SK-N-SH treated with all-trans-retinoic acid at 6 μM for 48 hours (cell line): ENCODE measurements at regions not wholly inside any gene's neighbourhood (a gene's known extent, or its start where the extent isn't known, plus 50 kb on each side); places are given as distances from the start of the nearest gene placed in this dataset.
A peak's percentile ranks its signal among the peaks of the same experiment; 100 is the strongest.

Experiments
- ATAC-seq: fragments of 200-7000 bp; cut with Tn5 transposase; 3 replicates; pipeline ENCODE4 v1.9.1; 2020; ENCODE audit warnings: mild to moderate bottlenecking, moderate library complexity
- BACH2 ChIP-seq: fragments of 250-450 bp; sonication (Bioruptor Pico); IDR thresholded peaks from 2 replicates; pipeline ENCODE4 v1.9.0; 2021; ENCODE audit warnings: mild to moderate bottlenecking, borderline replicate concordance
- CSDC2 ChIP-seq: fragments of 250-450 bp; sonication (Bioruptor Pico); IDR thresholded peaks from 2 replicates; pipeline ENCODE4 v1.5.0; 2020; ENCODE audit warnings: mild to moderate bottlenecking, moderate library complexity
- CSRNP3 ChIP-seq: fragments of 250-450 bp; sonication (Bioruptor Pico); IDR thresholded peaks from 2 replicates; pipeline ENCODE4 v1.5.1; 2021; ENCODE audit warnings: mild to moderate bottlenecking, moderate library complexity
- GLIS3 ChIP-seq: fragments of 250-450 bp; sonication (Bioruptor Pico); IDR thresholded peaks from 2 replicates; pipeline ENCODE4 v1.5.0; 2020; ENCODE audit warnings: mild to moderate bottlenecking, moderate library complexity
- ISL1 ChIP-seq: fragments of 250-450 bp; sonication (Bioruptor Pico); IDR thresholded peaks from 2 replicates; pipeline ENCODE4 v2.1.2; 2022; ENCODE audit warnings: mild to moderate bottlenecking, moderate library complexity
- OSR1 ChIP-seq: fragments of 250-450 bp; sonication (Bioruptor Pico); IDR thresholded peaks from 2 replicates; pipeline ENCODE4 v1.8.0; 2022; ENCODE audit warnings: moderate library complexity, mild to moderate bottlenecking, inconsistent platforms
- PATZ1 ChIP-seq: fragments of 250-450 bp; sonication (Bioruptor Pico); IDR thresholded peaks from 2 replicates; pipeline ENCODE4 v1.8.0; 2020; ENCODE audit warnings: mild to moderate bottlenecking, moderate library complexity, borderline replicate concordance
- POU6F1 ChIP-seq: fragments of 250-450 bp; sonication (Bioruptor Pico); IDR thresholded peaks from 2 replicates; pipeline ENCODE4 v1.8.0; 2021; ENCODE audit warnings: low read depth, mild to moderate bottlenecking, moderate library complexity, borderline replicate concordance
- PPARA ChIP-seq: fragments of 250-450 bp; sonication (Bioruptor Pico); IDR thresholded peaks from 2 replicates; pipeline ENCODE4 v1.5.0; 2020; ENCODE audit warnings: mild to moderate bottlenecking, borderline replicate concordance
- RARB ChIP-seq: fragments of 250-450 bp; sonication (Bioruptor Pico); IDR thresholded peaks from 2 replicates; pipeline ENCODE4 v1.8.0; 2021; ENCODE audit warnings: mild to moderate bottlenecking, moderate library complexity
- SNAI2 ChIP-seq: fragments of 250-450 bp; sonication (Bioruptor Pico); IDR thresholded peaks from 2 replicates; pipeline ENCODE4 v1.5.0; 2020; ENCODE audit warnings: mild to moderate bottlenecking, moderate library complexity
- TCF4 ChIP-seq: fragments of 250-450 bp; sonication (Bioruptor Pico); IDR thresholded peaks from 2 replicates; pipeline ENCODE4 v1.8.0; 2021; ENCODE audit warnings: mild to moderate bottlenecking, moderate library complexity, borderline replicate concordance
- TOX ChIP-seq: fragments of 250-450 bp; sonication (Bioruptor Pico); IDR thresholded peaks from 2 replicates; pipeline ENCODE4 v1.8.0; 2021; ENCODE audit warnings: mild to moderate bottlenecking, moderate library complexity, borderline replicate concordance
- TSHZ2 ChIP-seq: fragments of 250-450 bp; sonication (Bioruptor Pico); IDR thresholded peaks from 2 replicates; pipeline ENCODE4 v1.5.0; 2020; ENCODE audit warnings: mild to moderate bottlenecking, moderate library complexity
- ZC3H10 ChIP-seq: fragments of 250-450 bp; sonication (Bioruptor Pico); IDR thresholded peaks from 2 replicates; pipeline ENCODE4 v1.5.1; 2021; ENCODE audit warnings: mild to moderate bottlenecking, moderate library complexity
- ZFP3 ChIP-seq: fragments of 250-450 bp; sonication (Bioruptor Pico); IDR thresholded peaks from 2 replicates; pipeline ENCODE4 v1.5.0; 2020; ENCODE audit warnings: mild to moderate bottlenecking, moderate library complexity
- ZNF565 ChIP-seq: fragments of 450-650 bp; formaldehyde crosslinking; conservative IDR thresholded peaks from 2 replicates; pipeline ENCODE4 v1.5.0; 2020; ENCODE audit warnings: low read depth, mild to moderate bottlenecking, moderate library complexity
- ZNF70 ChIP-seq: fragments of 450-650 bp; formaldehyde crosslinking; IDR thresholded peaks from 2 replicates; pipeline ENCODE4 v1.5.0; 2020; ENCODE audit warnings: mild to moderate bottlenecking, moderate library complexity
- ZNF8 ChIP-seq: fragments of 450-650 bp; formaldehyde crosslinking; IDR thresholded peaks from 2 replicates; pipeline ENCODE4 v1.5.0; 2020; ENCODE audit warnings: mild to moderate bottlenecking, moderate library complexity

- no peak for TF ChIP-seq TSHZ2
- no peak for TF ChIP-seq ZNF8 (CRISPR knock-in tag)
- no peak for TF ChIP-seq ISL1 (CRISPR knock-in tag)
- TF ChIP-seq CSRNP3 (CRISPR knock-in tag): no peak
- TF ChIP-seq ZFP3 (CRISPR knock-in tag): no peak
- no peak for TF ChIP-seq BACH2
Measured at GRCh38 chr1:239884796-239885195, 206.9 kb upstream of the FMN2 start (continued).

- TF ChIP-seq ZNF8 (CRISPR knock-in tag) (no peak), TOX (CRISPR knock-in tag) (no peak), TSHZ2 (no peak), PATZ1 (CRISPR knock-in tag) (no peak), PPARA (CRISPR knock-in tag) (no peak), ZNF70 (CRISPR knock-in tag) (no peak), SNAI2 (no peak)
- ATAC-seq: no peak
Measured at GRCh38 chr1:239886266-239886665, 205.4 kb upstream of the FMN2 start.

GRCh38 chr1:239888639-239889038, 203.0 kb upstream of the FMN2 start:
- ATAC-seq: no peak
- TF ChIP-seq ZC3H10 (CRISPR knock-in tag) (no peak), GLIS3 (CRISPR knock-in tag) (no peak), OSR1 (CRISPR knock-in tag) (no peak)

- TF ChIP-seq OSR1 (CRISPR knock-in tag): no peak
- TF ChIP-seq TCF4: peak; percentile 41; the same call in 1 of the 2 replicates
- TF ChIP-seq ZFP3 (CRISPR knock-in tag): no peak
- no peak for TF ChIP-seq PATZ1 (CRISPR knock-in tag)
- TF ChIP-seq BACH2: no peak
- TF ChIP-seq CSDC2 (CRISPR knock-in tag): no peak
- TF ChIP-seq TOX (CRISPR knock-in tag): peak; percentile 86
- 0 out of 2 replicates have a peak, but pooled peaks have one; percentile 39 for TF ChIP-seq POU6F1 (CRISPR knock-in tag)
- TF ChIP-seq RARB (CRISPR knock-in tag): peak; percentile 17; the same call in 1 of the 2 replicates
- no peak for TF ChIP-seq ZNF565 (CRISPR knock-in tag)
- peak; percentile 82 for ATAC-seq
Measured at GRCh38 chr1:239891621-239892358, 199.9 kb upstream of the FMN2 start.
